ENCODE measurements at regions not wholly inside any gene's neighbourhood (a gene's known extent, or its start where the extent isn't known, plus 50 kb on each side); places are given as distances from the start of the nearest gene placed in this dataset.
A peak's percentile ranks its signal among the peaks of the same experiment; 100 is the strongest.

- Histone ChIP-seq H3K27ac (ENCODE audit: low read depth) (no peak overlapping the region), H3K4me3 (no peak overlapping the region), H3K27me3 (ENCODE audit: insufficient read depth) (no peaks in the 10 kb centered on the region), H3K79me2 (replicated peaks; ENCODE audit: insufficient read depth) (no peaks in the 10 kb centered on the region), H3K4me2 (no peak overlapping the region), H3K9me2 (ENCODE audit: insufficient read depth) (no peaks in the 10 kb centered on the region), H2AFZ (peak overlapping the region; percentile 94), H4K20me1 (replicated peaks; ENCODE audit: insufficient read depth) (no peaks in the 10 kb centered on the region), H3F3A (replicated peaks; ENCODE audit: low read depth) (no peaks in the 10 kb centered on the region), H3K4me1 (ENCODE audit: insufficient read depth) (no peaks in the 10 kb centered on the region), H3K36me3 (ENCODE audit: insufficient read depth) (no peaks in the 10 kb centered on the region)
- TF ChIP-seq, protein P1, sequence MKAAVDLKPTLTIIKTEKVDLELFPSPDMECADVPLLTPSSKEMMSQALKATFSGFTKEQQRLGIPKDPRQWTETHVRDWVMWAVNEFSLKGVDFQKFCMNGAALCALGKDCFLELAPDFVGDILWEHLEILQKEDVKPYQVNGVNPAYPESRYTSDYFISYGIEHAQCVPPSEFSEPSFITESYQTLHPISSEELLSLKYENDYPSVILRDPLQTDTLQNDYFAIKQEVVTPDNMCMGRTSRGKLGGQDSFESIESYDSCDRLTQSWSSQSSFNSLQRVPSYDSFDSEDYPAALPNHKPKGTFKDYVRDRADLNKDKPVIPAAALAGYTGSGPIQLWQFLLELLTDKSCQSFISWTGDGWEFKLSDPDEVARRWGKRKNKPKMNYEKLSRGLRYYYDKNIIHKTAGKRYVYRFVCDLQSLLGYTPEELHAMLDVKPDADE (IDR thresholded peaks at IDR 0.05), result no peak
- no peak for TF ChIP-seq STAT1 (IDR thresholded peaks at IDR 0.05; ENCODE audit: unreplicated experiment)
- TF ChIP-seq, protein P2, sequence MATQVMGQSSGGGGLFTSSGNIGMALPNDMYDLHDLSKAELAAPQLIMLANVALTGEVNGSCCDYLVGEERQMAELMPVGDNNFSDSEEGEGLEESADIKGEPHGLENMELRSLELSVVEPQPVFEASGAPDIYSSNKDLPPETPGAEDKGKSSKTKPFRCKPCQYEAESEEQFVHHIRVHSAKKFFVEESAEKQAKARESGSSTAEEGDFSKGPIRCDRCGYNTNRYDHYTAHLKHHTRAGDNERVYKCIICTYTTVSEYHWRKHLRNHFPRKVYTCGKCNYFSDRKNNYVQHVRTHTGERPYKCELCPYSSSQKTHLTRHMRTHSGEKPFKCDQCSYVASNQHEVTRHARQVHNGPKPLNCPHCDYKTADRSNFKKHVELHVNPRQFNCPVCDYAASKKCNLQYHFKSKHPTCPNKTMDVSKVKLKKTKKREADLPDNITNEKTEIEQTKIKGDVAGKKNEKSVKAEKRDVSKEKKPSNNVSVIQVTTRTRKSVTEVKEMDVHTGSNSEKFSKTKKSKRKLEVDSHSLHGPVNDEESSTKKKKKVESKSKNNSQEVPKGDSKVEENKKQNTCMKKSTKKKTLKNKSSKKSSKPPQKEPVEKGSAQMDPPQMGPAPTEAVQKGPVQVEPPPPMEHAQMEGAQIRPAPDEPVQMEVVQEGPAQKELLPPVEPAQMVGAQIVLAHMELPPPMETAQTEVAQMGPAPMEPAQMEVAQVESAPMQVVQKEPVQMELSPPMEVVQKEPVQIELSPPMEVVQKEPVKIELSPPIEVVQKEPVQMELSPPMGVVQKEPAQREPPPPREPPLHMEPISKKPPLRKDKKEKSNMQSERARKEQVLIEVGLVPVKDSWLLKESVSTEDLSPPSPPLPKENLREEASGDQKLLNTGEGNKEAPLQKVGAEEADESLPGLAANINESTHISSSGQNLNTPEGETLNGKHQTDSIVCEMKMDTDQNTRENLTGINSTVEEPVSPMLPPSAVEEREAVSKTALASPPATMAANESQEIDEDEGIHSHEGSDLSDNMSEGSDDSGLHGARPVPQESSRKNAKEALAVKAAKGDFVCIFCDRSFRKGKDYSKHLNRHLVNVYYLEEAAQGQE (IDR thresholded peaks at IDR 0.05; ENCODE audit: unreplicated experiment), result no peak
- TF ChIP-seq EZH2 (IDR thresholded peaks at IDR 0.05; ENCODE audit: low read depth, unreplicated experiment), result no peak
- TF ChIP-seq, protein P3, sequence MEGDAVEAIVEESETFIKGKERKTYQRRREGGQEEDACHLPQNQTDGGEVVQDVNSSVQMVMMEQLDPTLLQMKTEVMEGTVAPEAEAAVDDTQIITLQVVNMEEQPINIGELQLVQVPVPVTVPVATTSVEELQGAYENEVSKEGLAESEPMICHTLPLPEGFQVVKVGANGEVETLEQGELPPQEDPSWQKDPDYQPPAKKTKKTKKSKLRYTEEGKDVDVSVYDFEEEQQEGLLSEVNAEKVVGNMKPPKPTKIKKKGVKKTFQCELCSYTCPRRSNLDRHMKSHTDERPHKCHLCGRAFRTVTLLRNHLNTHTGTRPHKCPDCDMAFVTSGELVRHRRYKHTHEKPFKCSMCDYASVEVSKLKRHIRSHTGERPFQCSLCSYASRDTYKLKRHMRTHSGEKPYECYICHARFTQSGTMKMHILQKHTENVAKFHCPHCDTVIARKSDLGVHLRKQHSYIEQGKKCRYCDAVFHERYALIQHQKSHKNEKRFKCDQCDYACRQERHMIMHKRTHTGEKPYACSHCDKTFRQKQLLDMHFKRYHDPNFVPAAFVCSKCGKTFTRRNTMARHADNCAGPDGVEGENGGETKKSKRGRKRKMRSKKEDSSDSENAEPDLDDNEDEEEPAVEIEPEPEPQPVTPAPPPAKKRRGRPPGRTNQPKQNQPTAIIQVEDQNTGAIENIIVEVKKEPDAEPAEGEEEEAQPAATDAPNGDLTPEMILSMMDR (conservative IDR thresholded peaks at IDR 0.05; ENCODE audit: low read depth in 2 of 2), result no peak
- no peak for TF ChIP-seq ZNF114 (CRISPR knock-in tag; IDR thresholded peaks at IDR 0.05)
- TF ChIP-seq EZH2phosphoT487 (IDR thresholded peaks at IDR 0.05; ENCODE audit: unreplicated experiment), result no peak
- TF ChIP-seq, protein P4, sequence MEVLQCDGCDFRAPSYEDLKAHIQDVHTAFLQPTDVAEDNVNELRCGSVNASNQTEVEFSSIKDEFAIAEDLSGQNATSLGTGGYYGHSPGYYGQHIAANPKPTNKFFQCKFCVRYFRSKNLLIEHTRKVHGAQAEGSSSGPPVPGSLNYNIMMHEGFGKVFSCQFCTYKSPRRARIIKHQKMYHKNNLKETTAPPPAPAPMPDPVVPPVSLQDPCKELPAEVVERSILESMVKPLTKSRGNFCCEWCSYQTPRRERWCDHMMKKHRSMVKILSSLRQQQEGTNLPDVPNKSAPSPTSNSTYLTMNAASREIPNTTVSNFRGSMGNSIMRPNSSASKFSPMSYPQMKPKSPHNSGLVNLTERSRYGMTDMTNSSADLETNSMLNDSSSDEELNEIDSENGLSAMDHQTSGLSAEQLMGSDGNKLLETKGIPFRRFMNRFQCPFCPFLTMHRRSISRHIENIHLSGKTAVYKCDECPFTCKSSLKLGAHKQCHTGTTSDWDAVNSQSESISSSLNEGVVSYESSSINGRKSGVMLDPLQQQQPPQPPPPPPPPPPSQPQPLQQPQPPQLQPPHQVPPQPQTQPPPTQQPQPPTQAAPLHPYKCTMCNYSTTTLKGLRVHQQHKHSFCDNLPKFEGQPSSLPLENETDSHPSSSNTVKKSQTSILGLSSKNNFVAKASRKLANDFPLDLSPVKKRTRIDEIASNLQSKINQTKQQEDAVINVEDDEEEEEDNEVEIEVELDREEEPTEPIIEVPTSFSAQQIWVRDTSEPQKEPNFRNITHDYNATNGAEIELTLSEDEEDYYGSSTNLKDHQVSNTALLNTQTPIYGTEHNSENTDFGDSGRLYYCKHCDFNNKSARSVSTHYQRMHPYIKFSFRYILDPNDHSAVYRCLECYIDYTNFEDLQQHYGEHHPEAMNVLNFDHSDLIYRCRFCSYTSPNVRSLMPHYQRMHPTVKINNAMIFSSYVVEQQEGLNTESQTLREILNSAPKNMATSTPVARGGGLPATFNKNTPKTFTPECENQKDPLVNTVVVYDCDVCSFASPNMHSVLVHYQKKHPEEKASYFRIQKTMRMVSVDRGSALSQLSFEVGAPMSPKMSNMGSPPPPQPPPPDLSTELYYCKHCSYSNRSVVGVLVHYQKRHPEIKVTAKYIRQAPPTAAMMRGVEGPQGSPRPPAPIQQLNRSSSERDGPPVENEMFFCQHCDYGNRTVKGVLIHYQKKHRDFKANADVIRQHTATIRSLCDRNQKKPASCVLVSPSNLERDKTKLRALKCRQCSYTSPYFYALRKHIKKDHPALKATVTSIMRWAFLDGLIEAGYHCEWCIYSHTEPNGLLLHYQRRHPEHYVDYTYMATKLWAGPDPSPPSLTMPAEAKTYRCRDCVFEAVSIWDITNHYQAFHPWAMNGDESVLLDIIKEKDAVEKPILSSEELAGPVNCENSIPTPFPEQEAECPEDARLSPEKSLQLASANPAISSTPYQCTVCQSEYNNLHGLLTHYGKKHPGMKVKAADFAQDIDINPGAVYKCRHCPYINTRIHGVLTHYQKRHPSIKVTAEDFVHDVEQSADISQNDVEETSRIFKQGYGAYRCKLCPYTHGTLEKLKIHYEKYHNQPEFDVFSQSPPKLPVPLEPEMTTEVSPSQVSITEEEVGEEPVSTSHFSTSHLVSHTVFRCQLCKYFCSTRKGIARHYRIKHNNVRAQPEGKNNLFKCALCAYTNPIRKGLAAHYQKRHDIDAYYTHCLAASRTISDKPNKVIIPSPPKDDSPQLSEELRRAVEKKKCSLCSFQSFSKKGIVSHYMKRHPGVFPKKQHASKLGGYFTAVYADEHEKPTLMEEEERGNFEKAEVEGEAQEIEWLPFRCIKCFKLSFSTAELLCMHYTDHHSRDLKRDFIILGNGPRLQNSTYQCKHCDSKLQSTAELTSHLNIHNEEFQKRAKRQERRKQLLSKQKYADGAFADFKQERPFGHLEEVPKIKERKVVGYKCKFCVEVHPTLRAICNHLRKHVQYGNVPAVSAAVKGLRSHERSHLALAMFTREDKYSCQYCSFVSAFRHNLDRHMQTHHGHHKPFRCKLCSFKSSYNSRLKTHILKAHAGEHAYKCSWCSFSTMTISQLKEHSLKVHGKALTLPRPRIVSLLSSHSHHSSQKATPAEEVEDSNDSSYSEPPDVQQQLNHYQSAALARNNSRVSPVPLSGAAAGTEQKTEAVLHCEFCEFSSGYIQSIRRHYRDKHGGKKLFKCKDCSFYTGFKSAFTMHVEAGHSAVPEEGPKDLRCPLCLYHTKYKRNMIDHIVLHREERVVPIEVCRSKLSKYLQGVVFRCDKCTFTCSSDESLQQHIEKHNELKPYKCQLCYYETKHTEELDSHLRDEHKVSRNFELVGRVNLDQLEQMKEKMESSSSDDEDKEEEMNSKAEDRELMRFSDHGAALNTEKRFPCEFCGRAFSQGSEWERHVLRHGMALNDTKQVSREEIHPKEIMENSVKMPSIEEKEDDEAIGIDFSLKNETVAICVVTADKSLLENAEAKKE (CRISPR knock-in tag; IDR thresholded peaks at IDR 0.05), result no peak
- TF ChIP-seq NANOG (IDR thresholded peaks at IDR 0.05; ENCODE audit: borderline replicate concordance), result no peak
- TF ChIP-seq ZNF331 (CRISPR knock-in tag; IDR thresholded peaks at IDR 0.05; ENCODE audit: low read depth), result no peak
- TF ChIP-seq CREB1 (CRISPR knock-in tag; IDR thresholded peaks at IDR 0.05; ENCODE audit: low read depth), result no peak
- Mint-ChIP-seq H3K4me1 (peaks cover 18% of the 10 kb centered on the region), H3K27me3 (ENCODE audit: insufficient read depth, low read depth, poor library complexity) (no peaks in the 10 kb centered on the region), H3K4me3 (no peak overlapping the region), H3K9me3 (no peaks in the 10 kb centered on the region), H3K27ac (no peak overlapping the region), H3K36me3 (ENCODE audit: low read depth) (no peaks in the 10 kb centered on the region)
- DNase-seq (ENCODE audit: low spot score), result no peak
- no peak for ATAC-seq
These were observed 61.5 kb upstream of the EXOC1L start for GRCh38 chr4:55758066-55758465.
